HG03354 (cell line): ENCODE measurements at regions not wholly inside any gene's neighbourhood (a gene's known extent, or its start where the extent isn't known, plus 50 kb on each side); places are given as distances from the start of the nearest gene placed in this dataset.
A peak's percentile ranks its signal among the peaks of the same experiment; 100 is the strongest.
"Not testable (repeated sequence)": the region's sequence is repeated elsewhere in the genome, so short reads cannot be mapped to it uniquely, and the experiment has no call there.

Experiments used
- ATAC-seq: cut with Tn5 transposase; IDR thresholded peaks from one replicate; pipeline ENCODE4 v1.9.1; 2021; ENCODE audit warnings: mild to moderate bottlenecking; ENCODE audit not compliant: unreplicated experiment, poor library complexity, severe bottlenecking

- ATAC-seq: no peak
Measured at GRCh38 chr6:115873901-115874300, 186.8 kb downstream of the FRK start.

GRCh38 chr6:115870464-115870863, 190.2 kb downstream of the FRK start:
- no peak for ATAC-seq

- ATAC-seq: no peak
Measured at GRCh38 chr6:115865914-115866313, 194.8 kb downstream of the FRK start.

GRCh38 chr6:115863211-115863610, 197.5 kb downstream of the FRK start:
- ATAC-seq: no peak

- not testable (repeated sequence) for ATAC-seq
Measured at GRCh38 chr6:115861658-115862057, 199.0 kb downstream of the FRK start.

- not testable (repeated sequence) for ATAC-seq
Measured at GRCh38 chr6:115859577-115859976, 201.1 kb downstream of the FRK start.

- no peak for ATAC-seq
Measured at GRCh38 chr6:115854866-115855665, 205.6 kb downstream of the FRK start.

GRCh38 chr6:115847671-115848070, 213.0 kb downstream of the FRK start:
- no peak for ATAC-seq

GRCh38 chr6:115843945-115844344, 216.7 kb downstream of the FRK start:
- ATAC-seq: no peak

GRCh38 chr6:115842338-115842737, 218.4 kb downstream of the FRK start:
- ATAC-seq: no peak

- no peak for ATAC-seq
Measured at GRCh38 chr6:115839583-115840181, 221.0 kb downstream of the FRK start.

- peak; percentile 98 for ATAC-seq
Measured at GRCh38 chr6:115838763-115839401, 221.8 kb downstream of the FRK start.

GRCh38 chr6:115838216-115838615, 222.5 kb downstream of the FRK start:
- ATAC-seq: no peak

GRCh38 chr6:115836374-115836773, 224.3 kb downstream of the FRK start:
- not testable (repeated sequence) for ATAC-seq

GRCh38 chr6:115835314-115835713, 225.4 kb downstream of the FRK start:
- no peak for ATAC-seq

GRCh38 chr6:115834542-115834941, 226.1 kb downstream of the FRK start:
- not testable (repeated sequence) for ATAC-seq

GRCh38 chr6:115832786-115833185, 227.9 kb downstream of the FRK start:
- no peak for ATAC-seq

GRCh38 chr6:115832186-115832585, 228.5 kb downstream of the FRK start:
- ATAC-seq: no peak

- ATAC-seq: peak; percentile 57
Measured at GRCh38 chr6:115830895-115831294, 229.8 kb downstream of the FRK start.

GRCh38 chr6:115821798-115822197, 238.9 kb downstream of the FRK start:
- no peak for ATAC-seq

GRCh38 chr6:115819506-115819905, 241.2 kb downstream of the FRK start:
- no peak for ATAC-seq
